ENCODE measurements at regions not wholly inside any gene's neighbourhood (a gene's known extent, or its start where the extent isn't known, plus 50 kb on each side); places are given as distances from the start of the nearest gene placed in this dataset.

DNA sequence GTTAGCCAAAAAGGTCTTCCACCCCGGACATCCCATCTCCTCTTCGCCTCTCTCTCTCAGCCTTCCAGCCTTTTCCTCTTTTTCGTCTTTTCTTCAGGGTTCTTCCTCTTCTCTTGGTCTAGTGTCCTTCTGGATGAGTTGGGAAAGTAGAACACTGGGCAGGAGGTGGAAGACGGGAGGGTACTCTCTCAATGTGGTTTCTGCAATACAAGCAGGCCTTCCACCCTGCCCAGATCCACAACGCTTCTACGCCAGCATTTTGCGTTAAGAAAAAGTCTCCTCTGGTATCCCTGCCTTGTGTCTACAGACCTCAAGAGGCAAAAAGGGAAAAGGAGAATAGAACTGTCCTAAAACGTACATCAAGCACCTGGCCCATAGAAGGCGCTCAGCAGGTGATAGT lies 587.8 kb downstream of the BNC2 start:
- TF ChIP-seq, protein P1, sequence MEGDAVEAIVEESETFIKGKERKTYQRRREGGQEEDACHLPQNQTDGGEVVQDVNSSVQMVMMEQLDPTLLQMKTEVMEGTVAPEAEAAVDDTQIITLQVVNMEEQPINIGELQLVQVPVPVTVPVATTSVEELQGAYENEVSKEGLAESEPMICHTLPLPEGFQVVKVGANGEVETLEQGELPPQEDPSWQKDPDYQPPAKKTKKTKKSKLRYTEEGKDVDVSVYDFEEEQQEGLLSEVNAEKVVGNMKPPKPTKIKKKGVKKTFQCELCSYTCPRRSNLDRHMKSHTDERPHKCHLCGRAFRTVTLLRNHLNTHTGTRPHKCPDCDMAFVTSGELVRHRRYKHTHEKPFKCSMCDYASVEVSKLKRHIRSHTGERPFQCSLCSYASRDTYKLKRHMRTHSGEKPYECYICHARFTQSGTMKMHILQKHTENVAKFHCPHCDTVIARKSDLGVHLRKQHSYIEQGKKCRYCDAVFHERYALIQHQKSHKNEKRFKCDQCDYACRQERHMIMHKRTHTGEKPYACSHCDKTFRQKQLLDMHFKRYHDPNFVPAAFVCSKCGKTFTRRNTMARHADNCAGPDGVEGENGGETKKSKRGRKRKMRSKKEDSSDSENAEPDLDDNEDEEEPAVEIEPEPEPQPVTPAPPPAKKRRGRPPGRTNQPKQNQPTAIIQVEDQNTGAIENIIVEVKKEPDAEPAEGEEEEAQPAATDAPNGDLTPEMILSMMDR (IDR thresholded peaks at IDR 0.05; ENCODE audit: borderline replicate concordance, extremely low read depth, low read length, poor library complexity, severe bottlenecking): no peak
- no peak for TF ChIP-seq EZH2 (IDR thresholded peaks at IDR 0.05; ENCODE audit: borderline replicate concordance, low read depth, low read length, severe bottlenecking)

Data from DND-41 (cell line).